K562 (cell line): ENCODE measurements at regions not wholly inside any gene's neighbourhood (a gene's known extent, or its start where the extent isn't known, plus 50 kb on each side); places are given as distances from the start of the nearest gene placed in this dataset.

Experiments used
- BRD9 ChIP-seq: fragments of 450-650 bp; IDR thresholded peaks from 2 replicates; pipeline ENCODE4 v1.6.1; 2018; ENCODE audit warnings: low read depth; ENCODE audit not compliant: partially characterized antibody
- CBFB ChIP-seq: sonication (generic); formaldehyde crosslinking; IDR thresholded peaks from 2 replicates; pipeline ENCODE4 v1.4.0; 2020; ENCODE audit warnings: mild to moderate bottlenecking, missing genetic modification reagents
- CBX3 ChIP-seq, 2 experiments: IDR thresholded peaks; 1 replicate in 1 of 2; 2 replicates in 1 of 2; pipeline ENCODE4 v1.6.1; 2012; ENCODE audit warnings: inconsistent platforms in 2 of 2, low read length in 2 of 2, borderline replicate concordance in 1 of 2, control low read depth in 1 of 2
- DLX4 ChIP-seq: fragments of 250-450 bp; sonication (Bioruptor Pico); IDR thresholded peaks from 2 replicates; pipeline ENCODE4 v1.6.1; 2021; ENCODE audit warnings: mild to moderate bottlenecking
- FOSL1 ChIP-seq: fragments of 200-800 bp; sonication (Bioruptor generic); conservative IDR thresholded peaks from 2 replicates; pipeline ENCODE4 v1.6.1; 2016; ENCODE audit warnings: missing genetic modification characterization, missing compliant biosample characterization
- GABPB1 ChIP-seq: sonication (generic); formaldehyde crosslinking; IDR thresholded peaks from 2 replicates; pipeline ENCODE4 v1.8.0; 2022; ENCODE audit warnings: mild to moderate bottlenecking, missing genetic modification reagents
- KLF1 ChIP-seq: fragments of 450-650 bp; IDR thresholded peaks from 2 replicates; pipeline ENCODE4 v1.6.1; 2016; ENCODE audit warnings: missing genetic modification characterization, missing compliant biosample characterization
- KLF16 ChIP-seq: IDR thresholded peaks from 2 replicates; pipeline ENCODE4 v1.6.1; 2016; ENCODE audit warnings: antibody characterized with exemption
- MCM7 ChIP-seq, 2 experiments: fragments of 450-650 bp; IDR thresholded peaks; 2 replicates each; pipeline ENCODE4 v1.6.1; 2016 to 2018
- MXD1 ChIP-seq: fragments of 250-450 bp; sonication (Bioruptor Pico); IDR thresholded peaks from 2 replicates; pipeline ENCODE4 v1.8.0; 2021; ENCODE audit warnings: borderline replicate concordance, mild to moderate bottlenecking, moderate library complexity; ENCODE audit not compliant: poor library complexity, severe bottlenecking
- NFIX ChIP-seq: fragments of 250-450 bp; sonication (Bioruptor Pico); IDR thresholded peaks from 2 replicates; pipeline ENCODE4 v1.4.0; 2020; ENCODE audit warnings: low read depth, mild to moderate bottlenecking, moderate library complexity
- RBM15 ChIP-seq: fragments of 200-400 bp; formaldehyde crosslinking; IDR thresholded peaks from 2 replicates; pipeline ENCODE4 v1.6.1; 2018; ENCODE audit warnings: mild to moderate bottlenecking, low read length, moderate library complexity; ENCODE audit not compliant: insufficient read depth
- WHSC1 ChIP-seq: IDR thresholded peaks from one replicate; pipeline ENCODE4 v1.6.1; 2012; ENCODE audit warnings: low read length, control low read depth, inconsistent platforms
- ZNF217 ChIP-seq: sonication (generic); formaldehyde crosslinking; IDR thresholded peaks from 2 replicates; pipeline ENCODE4 v1.8.0; 2022; ENCODE audit warnings: mild to moderate bottlenecking, missing genetic modification reagents
- TF ChIP-seq, protein P1 (sequence below): fragments of 450-650 bp; IDR thresholded peaks from 2 replicates; pipeline ENCODE4 v1.6.1; 2016; ENCODE audit warnings: low read depth
- TF ChIP-seq, protein P2 (sequence below): fragments of 250-450 bp; sonication (Bioruptor Pico); IDR thresholded peaks from 2 replicates; pipeline ENCODE4 v1.4.0; 2020
- TF ChIP-seq, protein P3 (sequence below): sonication (generic); formaldehyde crosslinking; IDR thresholded peaks from 2 replicates; pipeline ENCODE4 v1.9.0; 2022; ENCODE audit warnings: mild to moderate bottlenecking, missing genetic modification reagents

- TF ChIP-seq, protein P1, sequence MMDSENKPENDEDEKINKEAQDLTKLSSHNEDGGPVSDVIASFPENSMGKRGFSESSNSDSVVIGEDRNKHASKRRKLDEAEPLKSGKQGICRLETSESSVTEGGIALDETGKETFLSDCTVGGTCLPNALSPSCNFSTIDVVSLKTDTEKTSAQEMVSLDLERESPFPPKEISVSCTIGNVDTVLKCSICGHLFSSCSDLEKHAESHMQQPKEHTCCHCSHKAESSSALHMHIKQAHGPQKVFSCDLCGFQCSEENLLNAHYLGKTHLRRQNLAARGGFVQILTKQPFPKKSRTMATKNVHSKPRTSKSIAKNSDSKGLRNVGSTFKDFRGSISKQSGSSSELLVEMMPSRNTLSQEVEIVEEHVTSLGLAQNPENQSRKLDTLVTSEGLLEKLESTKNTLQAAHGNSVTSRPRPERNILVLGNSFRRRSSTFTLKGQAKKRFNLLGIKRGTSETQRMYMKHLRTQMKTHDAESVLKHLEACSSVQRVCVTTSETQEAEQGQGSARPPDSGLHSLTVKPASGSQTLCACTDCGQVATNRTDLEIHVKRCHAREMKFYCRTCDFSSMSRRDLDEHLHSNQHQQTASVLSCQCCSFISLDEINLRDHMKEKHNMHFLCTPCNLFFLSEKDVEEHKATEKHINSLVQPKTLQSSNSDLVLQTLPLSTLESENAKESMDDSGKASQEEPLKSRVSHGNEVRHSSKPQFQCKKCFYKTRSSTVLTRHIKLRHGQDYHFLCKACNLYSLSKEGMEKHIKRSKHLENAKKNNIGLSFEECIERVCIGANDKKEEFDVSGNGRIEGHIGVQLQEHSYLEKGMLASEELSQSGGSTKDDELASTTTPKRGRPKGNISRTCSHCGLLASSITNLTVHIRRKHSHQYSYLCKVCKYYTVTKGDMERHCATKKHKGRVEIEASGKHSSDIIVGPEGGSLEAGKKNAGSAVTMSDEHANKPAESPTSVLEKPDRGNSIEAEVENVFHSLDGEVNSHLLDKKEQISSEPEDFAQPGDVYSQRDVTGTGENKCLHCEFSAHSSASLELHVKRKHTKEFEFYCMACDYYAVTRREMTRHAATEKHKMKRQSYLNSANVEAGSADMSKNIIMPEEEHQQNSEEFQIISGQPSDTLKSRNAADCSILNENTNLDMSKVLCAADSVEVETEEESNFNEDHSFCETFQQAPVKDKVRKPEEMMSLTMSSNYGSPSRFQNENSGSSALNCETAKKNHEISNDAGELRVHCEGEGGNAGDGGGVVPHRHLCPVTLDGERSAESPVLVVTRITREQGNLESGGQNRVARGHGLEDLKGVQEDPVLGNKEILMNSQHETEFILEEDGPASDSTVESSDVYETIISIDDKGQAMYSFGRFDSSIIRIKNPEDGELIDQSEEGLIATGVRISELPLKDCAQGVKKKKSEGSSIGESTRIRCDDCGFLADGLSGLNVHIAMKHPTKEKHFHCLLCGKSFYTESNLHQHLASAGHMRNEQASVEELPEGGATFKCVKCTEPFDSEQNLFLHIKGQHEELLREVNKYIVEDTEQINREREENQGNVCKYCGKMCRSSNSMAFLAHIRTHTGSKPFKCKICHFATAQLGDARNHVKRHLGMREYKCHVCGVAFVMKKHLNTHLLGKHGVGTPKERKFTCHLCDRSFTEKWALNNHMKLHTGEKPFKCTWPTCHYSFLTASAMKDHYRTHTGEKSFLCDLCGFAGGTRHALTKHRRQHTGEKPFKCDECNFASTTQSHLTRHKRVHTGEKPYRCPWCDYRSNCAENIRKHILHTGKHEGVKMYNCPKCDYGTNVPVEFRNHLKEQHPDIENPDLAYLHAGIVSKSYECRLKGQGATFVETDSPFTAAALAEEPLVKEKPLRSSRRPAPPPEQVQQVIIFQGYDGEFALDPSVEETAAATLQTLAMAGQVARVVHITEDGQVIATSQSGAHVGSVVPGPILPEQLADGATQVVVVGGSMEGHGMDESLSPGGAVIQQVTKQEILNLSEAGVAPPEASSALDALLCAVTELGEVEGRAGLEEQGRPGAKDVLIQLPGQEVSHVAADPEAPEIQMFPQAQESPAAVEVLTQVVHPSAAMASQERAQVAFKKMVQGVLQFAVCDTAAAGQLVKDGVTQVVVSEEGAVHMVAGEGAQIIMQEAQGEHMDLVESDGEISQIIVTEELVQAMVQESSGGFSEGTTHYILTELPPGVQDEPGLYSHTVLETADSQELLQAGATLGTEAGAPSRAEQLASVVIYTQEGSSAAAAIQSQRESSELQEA: no peak
- TF ChIP-seq ZNF217 (CRISPR knock-in tag): no peak
- TF ChIP-seq MXD1 (CRISPR knock-in tag): no peak
- peak; percentile 24; the same call in 1 of the 2 replicates for TF ChIP-seq KLF1 (tag)
- peak; percentile 14; the same call in 1 of the 2 replicates for TF ChIP-seq KLF16
- 0 out of 2 replicates have a peak, but pooled peaks have one; percentile 42 for TF ChIP-seq CBFB (CRISPR knock-in tag)
- no peak for TF ChIP-seq NFIX (CRISPR knock-in tag)
- TF ChIP-seq, protein P2, sequence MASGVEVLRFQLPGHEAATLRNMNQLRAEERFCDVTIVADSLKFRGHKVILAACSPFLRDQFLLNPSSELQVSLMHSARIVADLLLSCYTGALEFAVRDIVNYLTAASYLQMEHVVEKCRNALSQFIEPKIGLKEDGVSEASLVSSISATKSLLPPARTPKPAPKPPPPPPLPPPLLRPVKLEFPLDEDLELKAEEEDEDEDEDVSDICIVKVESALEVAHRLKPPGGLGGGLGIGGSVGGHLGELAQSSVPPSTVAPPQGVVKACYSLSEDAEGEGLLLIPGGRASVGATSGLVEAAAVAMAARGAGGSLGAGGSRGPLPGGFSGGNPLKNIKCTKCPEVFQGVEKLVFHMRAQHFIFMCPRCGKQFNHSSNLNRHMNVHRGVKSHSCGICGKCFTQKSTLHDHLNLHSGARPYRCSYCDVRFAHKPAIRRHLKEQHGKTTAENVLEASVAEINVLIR (CRISPR knock-in tag): no peak
- peak in 1 of 2 experiments; percentile 29; a peak in 1 of 3 replicates for TF ChIP-seq CBX3 (IDR thresholded peaks at IDR 0.05; ENCODE audit: borderline replicate concordance in 1 of 2, low read length in 2 of 2)
- no peak for TF ChIP-seq MCM7 (IDR thresholded peaks at IDR 0.05)
- peak; percentile 63 for TF ChIP-seq GABPB1
- TF ChIP-seq, protein P3, sequence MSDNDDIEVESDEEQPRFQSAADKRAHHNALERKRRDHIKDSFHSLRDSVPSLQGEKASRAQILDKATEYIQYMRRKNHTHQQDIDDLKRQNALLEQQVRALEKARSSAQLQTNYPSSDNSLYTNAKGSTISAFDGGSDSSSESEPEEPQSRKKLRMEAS (CRISPR knock-in tag): peak; percentile 87
- TF ChIP-seq FOSL1 (tag): peak; percentile 78
- TF ChIP-seq RBM15: no peak
- TF ChIP-seq BRD9: peak; percentile 72
- no peak for TF ChIP-seq DLX4 (CRISPR knock-in tag)
- TF ChIP-seq WHSC1: no peak
Measured at GRCh38 chr7:101688183-101688831, 59.2 kb upstream of the MYL10 start (continued).
